Mesendoderm (in vitro differentiated cells): ENCODE measurements at regions not wholly inside any gene's neighbourhood (a gene's known extent, or its start where the extent isn't known, plus 50 kb on each side); places are given as distances from the start of the nearest gene placed in this dataset.

Experiments
- DNase-seq: peaks from one replicate; pipeline ENCODE4 v3.0.0; 2013
- H2AK5ac ChIP-seq: 2 replicates; pipeline ENCODE4 v1.6.1; 2013; ENCODE audit warnings: low read length, inconsistent platforms
- H2BK120ac ChIP-seq: 2 replicates; pipeline ENCODE4 v1.6.1; 2013; ENCODE audit warnings: low read depth, mild to moderate bottlenecking, low read length, moderate library complexity, mixed read lengths
- H2BK15ac ChIP-seq: replicated peaks from 2 replicates; pipeline ENCODE4 v1.6.1; 2013; ENCODE audit warnings: low read depth, mild to moderate bottlenecking, moderate library complexity
- H2BK5ac ChIP-seq: 2 replicates; pipeline ENCODE4 v1.6.1; 2013; ENCODE audit warnings: low read length, inconsistent platforms
- H3K18ac ChIP-seq: 2 replicates; pipeline ENCODE4 v1.6.1; 2013; ENCODE audit warnings: mild to moderate bottlenecking, low read length, mixed read lengths
- H3K23ac ChIP-seq: one replicate; pipeline ENCODE4 v1.6.1; 2013; ENCODE audit warnings: low read length
- H3K27ac ChIP-seq: 2 replicates; pipeline ENCODE4 v1.5.1; 2013; ENCODE audit warnings: low read depth, mild to moderate bottlenecking, inconsistent platforms, low read length, moderate library complexity
- H3K27me3 ChIP-seq: 2 replicates; pipeline ENCODE4 v1.6.1; 2013; ENCODE audit warnings: low read length, control low read depth, mild to moderate bottlenecking, inconsistent platforms; ENCODE audit not compliant: insufficient read depth, poor library complexity
- H3K36me3 ChIP-seq: 2 replicates; pipeline ENCODE4 v1.6.1; 2013; ENCODE audit warnings: low read length, inconsistent platforms; ENCODE audit not compliant: control insufficient read depth, insufficient read depth
- H3K4ac ChIP-seq: one replicate; pipeline ENCODE4 v1.6.1; 2013; ENCODE audit warnings: low read depth, mild to moderate bottlenecking, low read length, moderate library complexity
- H3K4me1 ChIP-seq: 2 replicates; pipeline ENCODE4 v1.6.1; 2013; ENCODE audit warnings: low read depth, low read length, inconsistent platforms; ENCODE audit not compliant: control insufficient read depth
- H3K4me2 ChIP-seq: 2 replicates; pipeline ENCODE4 v1.6.1; 2013; ENCODE audit warnings: low read length
- H3K4me3 ChIP-seq: 2 replicates; pipeline ENCODE4 v1.5.1; 2013; ENCODE audit warnings: mild to moderate bottlenecking, low read length
- H3K56ac ChIP-seq: one replicate; pipeline ENCODE4 v1.6.1; 2013; ENCODE audit warnings: low read length
- H3K79me1 ChIP-seq: 2 replicates; pipeline ENCODE4 v1.6.1; 2013; ENCODE audit warnings: low read length, inconsistent platforms
- H3K79me2 ChIP-seq: 2 replicates; pipeline ENCODE4 v1.6.1; 2013; ENCODE audit warnings: mild to moderate bottlenecking, low read length; ENCODE audit not compliant: control insufficient read depth, insufficient read depth
- H3K9ac ChIP-seq: 2 replicates; pipeline ENCODE4 v1.6.1; 2013; ENCODE audit warnings: low read length, inconsistent platforms
- H4K5ac ChIP-seq: one replicate; pipeline ENCODE4 v1.6.1; 2013; ENCODE audit warnings: low read length
- H4K8ac ChIP-seq: one replicate; pipeline ENCODE4 v1.6.1; 2013; ENCODE audit warnings: low read depth, mild to moderate bottlenecking, control low read depth, low read length, moderate library complexity
- WGBS: extraction: QIAGEN DNeasy Blood & Tissue Kit; methylation state at CpG from one replicate; pipeline ENCODE4 v1.1.7; 2013; ENCODE audit warnings: low lambda C conversion rate, missing lambda C conversion rate; ENCODE audit not compliant: insufficient coverage; ENCODE audit errors: extremely low coverage; 5-methylcytosine and 5-hydroxymethylcytosine counted together

DNA sequence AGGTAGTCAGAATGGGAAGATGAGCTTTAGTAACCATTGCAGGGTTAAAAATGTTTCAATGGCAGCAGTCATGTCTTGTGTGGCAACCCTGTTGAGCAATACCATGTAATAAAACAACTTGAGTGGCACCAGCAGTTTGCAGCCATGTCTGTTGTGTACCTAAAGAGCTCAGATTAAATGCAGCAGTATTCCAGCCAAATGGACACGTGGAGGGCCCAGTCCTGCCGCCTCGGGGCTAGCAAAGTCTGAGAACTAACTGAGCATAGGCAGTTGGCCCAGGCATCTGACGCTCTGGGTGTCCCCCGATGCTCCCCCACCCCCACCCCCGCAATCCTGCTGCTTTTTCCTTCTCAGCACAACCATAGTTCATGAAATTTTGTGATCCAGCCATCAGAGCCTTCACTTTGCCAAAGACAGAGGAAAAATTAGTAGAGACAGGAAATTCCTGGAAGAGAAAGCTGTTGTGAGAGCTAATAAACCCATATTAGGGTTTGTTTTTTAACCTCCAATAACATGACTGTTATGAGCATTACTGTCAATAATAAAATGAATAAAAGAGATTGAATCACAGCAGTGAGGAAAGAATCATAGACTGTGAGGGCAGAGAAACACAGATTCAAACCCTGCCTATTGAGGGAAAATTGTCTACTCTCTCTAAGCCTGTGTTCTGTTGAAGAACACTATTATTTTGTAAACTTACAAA, 220.6 kb upstream of the RHOBTB1 start:
- H3K9ac ChIP-seq, result no peak overlapping the region
- no peak overlapping the region for H4K5ac ChIP-seq
- H3K23ac ChIP-seq, result no peak overlapping the region
- no peak overlapping the region for H3K18ac ChIP-seq
- H4K8ac ChIP-seq, result no peak overlapping the region
- no peak overlapping the region for H2BK15ac ChIP-seq
- H3K56ac ChIP-seq, result no peak overlapping the region
- WGBS, result no CpG with 5 or more reads among the region's 6 CpGs
- H3K4me1 ChIP-seq, result no peaks in the 10 kb centered on the region
- no peak overlapping the region for H2BK120ac ChIP-seq
- H3K27ac ChIP-seq, result no peak overlapping the region
- H2BK5ac ChIP-seq, result no peak overlapping the region
- H3K79me1 ChIP-seq, result no peaks in the 10 kb centered on the region
- H3K4me2 ChIP-seq, result no peak overlapping the region
- H3K4ac ChIP-seq, result no peak overlapping the region
- H3K27me3 ChIP-seq, result no peaks in the 10 kb centered on the region
- H2AK5ac ChIP-seq, result no peak overlapping the region
- no peak for DNase-seq
- no peaks in the 10 kb centered on the region for H3K36me3 ChIP-seq
- no peaks in the 10 kb centered on the region for H3K79me2 ChIP-seq
- no peak overlapping the region for H3K4me3 ChIP-seq

DNA sequence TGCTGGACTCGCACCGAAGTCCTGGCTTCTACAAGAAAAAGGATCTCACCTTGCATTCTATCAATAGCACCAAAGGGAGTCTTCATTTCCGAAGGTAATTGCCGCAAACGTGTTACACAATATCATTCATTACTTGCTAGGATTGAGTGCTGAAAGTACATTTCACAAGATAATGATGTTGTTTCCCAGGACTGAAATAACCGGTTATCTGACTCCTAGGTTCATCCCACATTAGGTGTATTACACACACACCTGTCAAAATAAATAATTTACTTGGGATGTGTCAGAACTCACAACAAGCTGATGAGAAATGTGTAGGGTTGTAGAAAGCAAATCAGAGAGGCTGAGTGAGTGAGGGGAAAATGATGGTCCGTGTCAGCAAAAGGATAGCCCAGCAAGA, 219.4 kb upstream of the RHOBTB1 start:
- Histone ChIP-seq H2BK15ac (no peak overlapping the region), H3K4me3 (no peak overlapping the region), H4K8ac (no peak overlapping the region), H3K9ac (no peak overlapping the region), H3K23ac (no peak overlapping the region), H2BK5ac (no peak overlapping the region), H3K79me1 (no peaks in the 10 kb centered on the region), H3K18ac (no peak overlapping the region), H3K4me1 (no peaks in the 10 kb centered on the region), H2BK120ac (no peak overlapping the region), H2AK5ac (no peak overlapping the region), H4K5ac (no peak overlapping the region), H3K4ac (no peak overlapping the region), H3K4me2 (no peak overlapping the region), H3K79me2 (no peaks in the 10 kb centered on the region), H3K27ac (no peak overlapping the region), H3K36me3 (no peaks in the 10 kb centered on the region), H3K56ac (no peak overlapping the region), H3K27me3 (no peaks in the 10 kb centered on the region)
- DNase-seq, result no peak
- WGBS, result no CpG with 5 or more reads among the region's 7 CpGs

DNA sequence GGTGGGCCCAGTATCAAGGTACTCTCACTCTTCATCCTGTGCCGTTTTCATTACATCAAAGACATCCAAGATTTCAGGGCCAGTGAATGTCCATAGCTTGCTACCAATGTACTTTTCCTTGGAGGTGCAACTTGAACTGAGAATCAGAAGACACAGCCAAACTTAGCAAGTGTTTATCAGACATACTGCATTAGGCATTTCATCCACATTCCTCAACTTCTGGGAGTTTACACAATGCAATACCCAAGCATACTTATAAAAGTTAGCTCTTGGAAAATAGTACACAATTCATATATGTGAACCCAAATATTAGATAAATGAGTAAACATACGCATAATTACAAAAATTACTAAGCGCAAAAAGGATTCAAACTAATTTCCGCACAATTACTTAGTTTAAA, 216.3 kb upstream of the RHOBTB1 start:
- Histone ChIP-seq H3K36me3 (no peaks in the 10 kb centered on the region), H4K5ac (no peak overlapping the region), H3K9ac (no peak overlapping the region), H3K4ac (no peak overlapping the region), H3K27ac (no peak overlapping the region), H2BK120ac (no peak overlapping the region), H3K27me3 (no peaks in the 10 kb centered on the region), H3K4me1 (no peaks in the 10 kb centered on the region), H2BK5ac (no peak overlapping the region), H3K79me2 (no peaks in the 10 kb centered on the region), H3K23ac (no peak overlapping the region), H3K4me2 (no peak overlapping the region), H3K79me1 (no peaks in the 10 kb centered on the region), H3K56ac (no peak overlapping the region), H3K18ac (no peak overlapping the region), H2AK5ac (no peak overlapping the region), H3K4me3 (no peak overlapping the region), H4K8ac (no peak overlapping the region), H2BK15ac (no peak overlapping the region)
- no peak for DNase-seq
- WGBS, result 100% methylated on average over 3 of the region's 4 CpGs

DNA sequence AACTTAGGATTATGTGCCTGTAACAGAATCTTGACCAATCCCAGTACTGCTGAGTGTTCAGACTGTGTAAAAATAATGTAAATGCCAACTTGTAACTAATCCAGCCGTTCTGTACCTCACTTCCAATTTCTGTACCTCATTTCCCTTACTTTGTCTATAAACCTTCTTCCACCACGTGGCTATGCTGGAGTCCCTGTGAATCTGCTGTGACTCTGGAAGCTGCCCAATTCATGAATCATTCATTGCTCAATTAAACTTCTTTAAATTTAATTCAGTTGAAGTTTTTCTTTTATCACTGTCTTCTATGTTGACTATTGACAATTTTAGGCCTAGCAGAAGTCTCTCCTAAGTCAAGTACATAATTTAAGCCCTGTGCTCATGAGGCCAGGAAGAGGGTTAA, 215.3 kb upstream of the RHOBTB1 start:
- Histone ChIP-seq H3K4ac (no peak overlapping the region), H3K18ac (no peak overlapping the region), H3K4me3 (no peak overlapping the region), H4K5ac (no peak overlapping the region), H2AK5ac (no peak overlapping the region), H3K56ac (no peak overlapping the region), H3K23ac (no peak overlapping the region), H3K27me3 (no peaks in the 10 kb centered on the region), H3K4me2 (no peak overlapping the region), H3K9ac (no peak overlapping the region), H2BK120ac (no peak overlapping the region), H4K8ac (no peak overlapping the region), H2BK5ac (no peak overlapping the region), H3K79me1 (no peaks in the 10 kb centered on the region), H3K4me1 (no peaks in the 10 kb centered on the region), H3K36me3 (no peaks in the 10 kb centered on the region), H3K27ac (no peak overlapping the region), H3K79me2 (no peaks in the 10 kb centered on the region), H2BK15ac (no peak overlapping the region)
- no peak for DNase-seq
- WGBS, result no CpG with 5 or more reads among the region's 2 CpGs

DNA sequence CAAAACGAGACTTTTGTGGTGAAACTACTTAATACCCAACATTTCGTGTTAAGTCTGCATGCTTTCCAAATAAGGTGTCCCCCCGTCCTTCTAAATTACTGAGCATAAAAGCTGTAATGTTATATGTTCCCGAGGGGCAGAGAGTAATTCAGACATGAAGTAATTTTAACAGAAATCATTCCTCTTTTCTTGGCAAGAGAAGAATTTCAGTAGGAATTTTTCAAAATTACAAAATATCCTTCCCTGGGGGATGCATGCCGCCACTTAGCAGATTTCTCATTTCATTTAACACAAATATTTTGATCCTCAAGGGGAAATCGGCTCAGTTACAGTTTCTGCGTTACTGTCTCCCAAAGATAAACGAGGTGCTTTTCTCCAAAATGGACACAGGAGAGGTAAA, 213.2 kb upstream of the RHOBTB1 start:
- Histone ChIP-seq H3K4ac (no peak overlapping the region), H3K4me2 (no peak overlapping the region), H3K4me3 (no peak overlapping the region), H3K27me3 (no peaks in the 10 kb centered on the region), H2BK15ac (no peak overlapping the region), H3K23ac (no peak overlapping the region), H2BK120ac (no peak overlapping the region), H2BK5ac (no peak overlapping the region), H4K5ac (no peak overlapping the region), H3K18ac (no peak overlapping the region), H3K79me1 (no peaks in the 10 kb centered on the region), H3K4me1 (no peaks in the 10 kb centered on the region), H3K79me2 (no peaks in the 10 kb centered on the region), H2AK5ac (no peak overlapping the region), H3K9ac (no peak overlapping the region), H4K8ac (no peak overlapping the region), H3K36me3 (no peaks in the 10 kb centered on the region), H3K27ac (no peak overlapping the region), H3K56ac (no peak overlapping the region)
- DNase-seq, result no peak
- no CpG with 5 or more reads among the region's 8 CpGs for WGBS

DNA sequence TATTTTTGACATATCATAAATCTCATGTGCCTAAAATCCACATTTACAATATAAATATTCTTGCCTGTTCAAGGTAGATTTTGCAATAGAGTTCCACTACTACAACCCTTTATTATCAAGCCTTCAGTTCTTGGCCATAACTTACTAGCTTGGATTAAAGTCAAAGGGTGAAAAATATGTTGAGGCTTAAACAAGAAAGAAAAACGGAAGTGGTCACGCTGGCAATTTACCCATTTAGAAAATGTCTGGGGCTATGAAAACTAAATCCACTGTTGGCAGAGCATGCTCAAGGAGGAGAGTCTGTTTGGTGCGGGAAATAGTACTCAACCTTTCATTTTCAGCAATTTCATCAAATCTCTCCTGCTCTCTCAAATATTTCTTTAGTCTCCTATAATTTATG, 209.8 kb upstream of the RHOBTB1 start:
- WGBS, result no CpG with 5 or more reads among the region's 3 CpGs
- H3K27me3 ChIP-seq, result no peaks in the 10 kb centered on the region
- H2BK5ac ChIP-seq, result no peak overlapping the region
- H3K4me2 ChIP-seq, result no peak overlapping the region
- H3K36me3 ChIP-seq, result no peaks in the 10 kb centered on the region
- H3K4me1 ChIP-seq, result no peaks in the 10 kb centered on the region
- H2BK120ac ChIP-seq, result no peak overlapping the region
- H2BK15ac ChIP-seq, result no peak overlapping the region
- H3K4me3 ChIP-seq, result no peak overlapping the region
- no peak overlapping the region for H4K5ac ChIP-seq
- DNase-seq, result no peak
- H3K56ac ChIP-seq, result no peak overlapping the region
- no peak overlapping the region for H3K23ac ChIP-seq
- no peaks in the 10 kb centered on the region for H3K79me1 ChIP-seq
- H3K9ac ChIP-seq, result no peak overlapping the region
- H3K27ac ChIP-seq, result no peak overlapping the region
- no peak overlapping the region for H3K18ac ChIP-seq
- H3K79me2 ChIP-seq, result no peaks in the 10 kb centered on the region
- H4K8ac ChIP-seq, result no peak overlapping the region
- H2AK5ac ChIP-seq, result no peak overlapping the region
- no peak overlapping the region for H3K4ac ChIP-seq
